ENCODE measurements at regions not wholly inside any gene's neighbourhood (a gene's known extent, or its start where the extent isn't known, plus 50 kb on each side); places are given as distances from the start of the nearest gene placed in this dataset.
"Not testable (repeated sequence)": the region's sequence is repeated elsewhere in the genome, so short reads cannot be mapped to it uniquely, and the experiment has no call there.

GRCh38 chr11:13184295-13184794 lies 93.2 kb upstream of the BMAL1 start:
- no peak for FAIRE-seq

- FAIRE-seq = no peak
These were observed 89.4 kb upstream of the BMAL1 start for GRCh38 chr11:13188179-13188578.

GRCh38 chr11:13189561-13190426 lies 87.8 kb upstream of the BMAL1 start:
- no peak for FAIRE-seq

DNA sequence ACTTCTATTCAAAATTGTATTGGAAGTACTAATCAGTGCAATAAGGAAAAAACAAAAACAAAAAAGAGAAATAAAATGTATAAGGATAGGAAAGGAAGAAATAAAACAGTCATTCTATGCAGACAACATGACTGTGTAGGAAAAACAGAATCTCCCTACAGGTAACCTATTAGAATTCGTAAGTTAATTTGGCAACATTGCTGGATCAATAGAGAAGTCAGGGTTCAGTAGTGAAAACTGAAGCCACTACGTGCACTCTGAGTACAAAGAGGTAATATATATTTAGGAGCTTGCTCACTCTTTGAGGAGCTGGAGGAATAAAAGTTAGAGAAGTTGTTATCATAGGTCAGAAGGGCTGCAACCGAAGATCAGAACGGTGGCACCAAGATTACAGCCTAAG lies 84.0 kb upstream of the BMAL1 start:
- no peak for FAIRE-seq

DNA sequence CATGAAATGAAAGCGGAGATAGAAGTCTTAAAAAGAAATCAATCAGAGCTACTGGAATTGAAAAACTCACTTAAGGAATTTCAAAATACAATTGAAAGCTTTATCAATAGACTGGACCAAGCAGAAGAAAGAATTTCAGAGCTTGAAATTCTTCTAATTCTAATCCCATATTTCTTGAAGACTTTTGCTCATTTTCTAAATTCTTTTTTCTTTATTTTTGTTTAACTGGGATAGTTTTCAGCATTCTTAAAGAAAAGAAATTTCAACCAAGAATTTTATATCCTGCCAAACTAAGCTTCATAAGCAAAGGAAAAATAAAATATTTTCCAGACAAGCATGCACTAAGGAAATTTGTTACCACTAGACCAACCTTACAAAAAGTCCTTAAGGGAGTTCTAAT lies 80.2 kb upstream of the BMAL1 start:
- FAIRE-seq = not testable (repeated sequence)

DNA sequence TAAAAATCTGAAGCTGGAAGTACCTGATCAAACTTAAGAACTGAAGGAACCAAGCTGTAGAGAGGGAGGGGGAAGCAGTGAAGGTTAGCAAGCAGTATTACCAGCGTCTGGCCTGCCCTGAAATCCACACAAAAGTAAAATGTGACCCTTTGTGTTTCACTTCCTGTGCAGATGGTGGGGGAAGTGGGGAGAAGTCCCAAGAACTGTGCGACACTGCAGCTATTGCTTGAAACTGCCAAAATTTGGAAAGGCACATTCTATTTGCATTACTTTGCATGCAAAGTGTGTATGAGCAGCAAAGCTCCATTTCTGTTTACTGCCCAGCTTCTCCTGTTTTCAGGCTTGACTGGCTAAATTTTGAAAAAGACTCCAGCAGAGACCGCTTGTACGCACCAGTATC lies 72.1 kb upstream of the BMAL1 start:
- FAIRE-seq = no peak

- no peak for FAIRE-seq
These were observed 71.4 kb upstream of the BMAL1 start for GRCh38 chr11:13206086-13206640.

DNA sequence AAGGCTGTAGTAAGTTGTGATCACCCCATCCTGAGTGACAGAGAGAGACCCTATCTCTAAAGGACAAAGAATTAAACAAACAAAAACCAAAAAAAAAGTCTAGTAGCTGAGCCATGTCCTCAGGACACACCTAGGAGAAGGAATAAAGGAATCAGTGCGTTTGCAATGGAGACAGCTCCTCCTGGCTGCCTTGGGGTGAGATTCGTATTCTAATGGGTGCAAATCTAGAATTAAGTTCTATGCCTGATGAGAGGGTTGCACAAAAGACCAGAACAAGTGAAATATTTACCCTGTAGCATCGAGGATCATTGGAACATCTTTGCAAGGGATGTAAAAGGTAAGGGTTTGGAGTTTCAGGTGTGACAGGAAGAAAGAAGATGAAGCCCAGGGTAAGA lies 70.3 kb upstream of the BMAL1 start:
- no peak for FAIRE-seq

- peak; percentile 78 for FAIRE-seq
These were observed 69.7 kb upstream of the BMAL1 start for GRCh38 chr11:13207665-13208594.

GRCh38 chr11:13208921-13209320 lies 68.7 kb upstream of the BMAL1 start:
- FAIRE-seq = no peak

GRCh38 chr11:13209379-13209778 lies 68.2 kb upstream of the BMAL1 start:
- FAIRE-seq = no peak

- FAIRE-seq = no peak
These were observed 67.2 kb upstream of the BMAL1 start for GRCh38 chr11:13210424-13210823.

- FAIRE-seq = no peak
These were observed 63.3 kb upstream of the BMAL1 start for GRCh38 chr11:13214276-13214675.

DNA sequence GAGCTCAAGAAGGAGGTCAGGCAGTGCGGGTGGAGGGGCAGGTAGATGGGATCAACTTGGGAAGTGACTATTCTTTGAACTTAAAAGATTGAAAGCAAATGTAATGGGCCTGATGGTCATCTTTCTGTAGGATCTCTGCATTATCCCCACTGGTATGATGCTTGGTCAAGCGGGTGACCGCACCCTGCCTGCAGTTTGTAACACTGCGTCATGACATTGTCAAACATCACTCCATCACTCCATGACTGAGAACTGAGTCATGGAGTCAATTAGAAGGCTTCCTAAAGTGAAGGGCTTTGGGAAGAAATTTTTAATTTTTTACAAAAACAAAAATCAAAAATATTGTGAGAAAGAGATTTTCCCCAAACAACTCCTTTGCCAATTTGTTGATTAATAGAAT lies 62.4 kb upstream of the BMAL1 start:
- FAIRE-seq = no peak

DNA sequence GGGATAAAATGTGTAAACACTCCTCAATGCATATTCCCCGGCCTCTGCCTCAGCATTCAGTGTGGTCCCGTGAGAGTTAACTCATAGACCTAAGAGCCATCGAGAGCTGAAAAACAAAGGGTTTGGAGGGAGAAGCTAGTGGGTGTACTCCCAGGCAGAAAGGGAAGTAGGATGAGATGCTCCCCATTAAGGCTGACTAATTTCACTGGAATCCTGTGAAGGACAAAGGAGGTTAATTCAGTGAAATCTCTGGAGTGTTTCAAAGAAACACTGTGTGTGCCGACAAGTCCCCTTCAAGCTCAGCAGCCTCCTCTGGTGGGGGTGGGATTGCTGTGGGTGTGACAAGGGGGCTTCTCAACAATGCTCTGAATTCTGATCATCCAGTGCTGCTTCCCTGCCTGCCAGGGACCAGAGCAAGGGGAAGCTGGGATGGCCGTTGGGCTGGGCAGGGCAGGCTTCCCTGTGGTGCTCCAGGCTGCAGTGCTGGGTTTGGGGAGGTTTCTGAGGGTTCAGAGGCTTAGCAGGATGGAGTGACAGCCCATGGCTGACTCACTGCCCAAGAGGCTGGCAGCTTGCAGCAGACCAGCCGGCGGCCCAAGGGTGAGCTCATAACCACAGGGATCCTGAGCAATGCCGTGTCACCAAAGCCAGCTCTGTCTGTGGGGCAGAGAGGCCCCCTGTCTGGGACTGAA lies 61.4 kb upstream of the BMAL1 start:
- FAIRE-seq = no peak

GRCh38 chr11:13216711-13217075 lies 60.9 kb upstream of the BMAL1 start:
- FAIRE-seq = no peak

- not testable (repeated sequence) for FAIRE-seq
These were observed 58.9 kb upstream of the BMAL1 start for GRCh38 chr11:13218685-13219084.

DNA sequence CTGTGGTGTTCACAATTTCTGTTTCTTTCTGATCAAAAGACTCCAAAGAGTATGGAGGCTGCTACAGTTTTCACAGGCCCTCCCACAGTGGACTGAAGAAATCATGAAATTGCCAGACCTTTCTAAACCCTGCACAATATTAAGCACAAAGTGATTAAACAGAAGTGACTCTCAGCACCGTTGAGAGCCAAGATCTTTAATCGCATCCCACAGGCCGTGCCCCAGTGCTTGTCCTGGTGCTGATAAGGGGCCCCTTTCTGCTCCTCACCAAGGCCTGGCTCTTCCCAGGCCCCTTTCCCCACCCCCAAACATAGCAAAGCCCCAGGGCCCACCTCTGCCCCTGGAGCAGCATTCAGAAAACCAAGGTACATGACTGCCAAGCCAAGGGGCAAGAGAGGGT lies 57.4 kb upstream of the BMAL1 start:
- no peak for FAIRE-seq

DNA sequence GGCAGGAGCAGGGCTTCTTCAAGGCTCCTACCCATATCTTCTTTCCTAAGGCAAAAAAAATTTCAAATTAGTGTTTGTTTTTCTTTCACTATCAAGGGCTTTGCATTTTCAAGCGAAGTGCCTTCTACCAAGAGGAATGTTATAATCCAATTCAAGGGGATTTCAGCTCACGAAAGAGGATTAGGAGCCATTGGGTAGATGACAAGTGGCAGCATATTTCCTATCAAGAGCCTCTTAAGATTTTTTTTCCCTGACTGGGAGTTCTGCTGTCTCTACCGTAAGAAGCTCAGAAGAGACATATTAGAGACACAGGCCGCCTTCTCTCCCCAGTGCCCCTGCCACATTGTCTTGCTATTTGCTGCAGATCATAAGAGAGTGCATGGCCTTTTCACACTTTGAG lies 55.9 kb upstream of the BMAL1 start:
- FAIRE-seq = no peak

- no peak for FAIRE-seq
These were observed 55.3 kb upstream of the BMAL1 start for GRCh38 chr11:13222285-13222684.

DNA sequence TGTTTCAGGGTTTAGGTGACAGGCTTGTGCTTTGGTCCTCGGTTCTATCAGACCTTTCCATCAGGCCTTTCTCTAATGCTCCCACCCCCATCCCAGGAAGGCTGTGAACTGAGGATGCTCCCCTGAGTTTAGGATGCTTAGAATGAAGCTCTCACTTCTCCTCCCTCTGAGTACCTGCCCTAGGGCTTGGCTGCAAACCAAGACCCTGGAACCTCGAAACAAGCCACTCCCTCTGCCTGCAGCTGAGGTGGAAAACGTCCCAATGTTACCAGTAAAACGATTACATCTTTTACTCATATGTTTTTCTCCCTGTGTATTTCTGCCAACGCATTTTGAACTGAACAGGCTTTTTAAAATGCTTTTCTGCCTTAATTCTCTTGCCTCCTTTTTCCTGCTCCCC lies 54.5 kb upstream of the BMAL1 start:
- no peak for FAIRE-seq

- no peak for FAIRE-seq
These were observed 53.3 kb upstream of the BMAL1 start for GRCh38 chr11:13224324-13224723.

All from endometrium (tissue), 2 donors.